ENCODE measurements at regions not wholly inside any gene's neighbourhood (a gene's known extent, or its start where the extent isn't known, plus 50 kb on each side); places are given as distances from the start of the nearest gene placed in this dataset.
"Not testable (repeated sequence)": the region's sequence is repeated elsewhere in the genome, so short reads cannot be mapped to it uniquely, and the experiment has no call there.

DNA sequence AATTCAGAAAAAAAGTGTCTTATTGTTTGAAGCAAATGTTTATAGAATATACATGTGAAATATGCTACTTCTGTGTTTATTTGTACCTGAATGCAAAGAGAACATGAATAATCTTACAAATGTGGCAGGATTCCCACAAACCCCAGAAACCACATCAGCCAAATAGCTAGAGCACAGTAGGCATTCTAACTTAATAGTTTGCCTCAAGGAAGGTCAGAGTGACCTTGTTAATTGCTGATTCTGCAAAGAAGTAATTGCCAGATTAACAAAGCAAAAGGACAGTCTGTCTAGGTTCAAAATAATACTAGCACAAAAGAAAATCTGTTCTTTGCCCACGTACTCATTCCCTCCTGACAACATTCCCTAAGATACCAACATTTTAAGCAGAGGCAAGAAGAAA is 604.0 kb downstream of the PYDC2 start:
- H3K4me3 ChIP-seq (ENCODE audit: low read length in 2 of 2) = no peak overlapping the region
- H3K9ac ChIP-seq (ENCODE audit: low read depth, low read length, poor library complexity) = no peak overlapping the region
- no peaks in the 10 kb centered on the region for H3K79me1 ChIP-seq (ENCODE audit: low read depth, low read length)
- no peak overlapping the region for H3K23ac ChIP-seq (ENCODE audit: low read depth, low read length, poor library complexity)
- no peak overlapping the region for H2AFZ ChIP-seq (ENCODE audit: low read length)
- H3K27me3 ChIP-seq (ENCODE audit: control insufficient read depth in 3 of 3, insufficient read depth in 3 of 3, low read depth in 1 of 3, low read length in 3 of 3) = no peaks in the 10 kb centered on the region
- H2BK12ac ChIP-seq (ENCODE audit: low read length) = no peak overlapping the region
- H2BK15ac ChIP-seq (ENCODE audit: low read length) = no peak overlapping the region
- no peak for DNase-seq (ENCODE audit: low spot score)
- H2AK5ac ChIP-seq (ENCODE audit: low read depth, low read length) = no peak overlapping the region
- H3K36me3 ChIP-seq (replicated peaks in 1 of 2; ENCODE audit: control insufficient read depth in 2 of 2, insufficient read depth in 2 of 2, low read length in 2 of 2) = no peaks in the 10 kb centered on the region
- no peak overlapping the region for H3K27ac ChIP-seq (replicated peaks; ENCODE audit: low read length)
- no peak overlapping the region for H3K4me2 ChIP-seq (ENCODE audit: insufficient read depth, low read length, poor library complexity, severe bottlenecking)
- H3K4ac ChIP-seq (ENCODE audit: low read length) = no peak overlapping the region
- H2BK5ac ChIP-seq (ENCODE audit: low read length) = no peak overlapping the region
- H3K9me3 ChIP-seq (replicated peaks in 1 of 2; ENCODE audit: control insufficient read depth in 2 of 2, insufficient read depth in 1 of 2, low read depth in 1 of 2, low read length in 2 of 2) = no peaks in the 10 kb centered on the region
- no peak overlapping the region for H2BK120ac ChIP-seq (ENCODE audit: low read depth, low read length)
- H4K91ac ChIP-seq (ENCODE audit: low read depth, low read length, poor library complexity) = no peak overlapping the region
- WGBS, 2 donors (ENCODE audit: extremely low coverage in 2 of 2, insufficient read length in 2 of 2, insufficient replicate concordance in 1 of 2) = no CpG with 5 or more reads among the region's 1 CpG
- H3K4me1 ChIP-seq (ENCODE audit: control insufficient read depth in 2 of 2, insufficient read depth in 1 of 2, low read depth in 1 of 2, low read length in 2 of 2) = peaks cover 1 to 6% of the 10 kb centered on the region in 2 donors
- H4K8ac ChIP-seq (ENCODE audit: low read depth, low read length) = no peak overlapping the region
- no peak overlapping the region for H3K14ac ChIP-seq (ENCODE audit: low read length)
- no peak overlapping the region for H3K18ac ChIP-seq (ENCODE audit: low read length)

- not testable (repeated sequence) for H3K27ac ChIP-seq (replicated peaks; ENCODE audit: low read length); H3K9ac ChIP-seq (ENCODE audit: low read depth, low read length, poor library complexity); H2BK12ac ChIP-seq (ENCODE audit: low read length); H2BK120ac ChIP-seq (ENCODE audit: low read depth, low read length); H3K14ac ChIP-seq (ENCODE audit: low read length); H3K27me3 ChIP-seq (ENCODE audit: control insufficient read depth in 3 of 3, insufficient read depth in 3 of 3, low read depth in 1 of 3, low read length in 3 of 3); H3K9me3 ChIP-seq (replicated peaks in 1 of 2; ENCODE audit: control insufficient read depth in 2 of 2, insufficient read depth in 1 of 2, low read depth in 1 of 2, low read length in 2 of 2); H2BK5ac ChIP-seq (ENCODE audit: low read length); DNase-seq (ENCODE audit: low spot score); H3K79me1 ChIP-seq (ENCODE audit: low read depth, low read length); H3K4ac ChIP-seq (ENCODE audit: low read length); H3K4me3 ChIP-seq (ENCODE audit: low read length in 2 of 2); H3K23ac ChIP-seq (ENCODE audit: low read depth, low read length, poor library complexity); H4K8ac ChIP-seq (ENCODE audit: low read depth, low read length); H4K91ac ChIP-seq (ENCODE audit: low read depth, low read length, poor library complexity); H2AK5ac ChIP-seq (ENCODE audit: low read depth, low read length); H3K4me1 ChIP-seq (ENCODE audit: control insufficient read depth in 2 of 2, insufficient read depth in 1 of 2, low read depth in 1 of 2, low read length in 2 of 2); H3K4me2 ChIP-seq (ENCODE audit: insufficient read depth, low read length, poor library complexity, severe bottlenecking); H2BK15ac ChIP-seq (ENCODE audit: low read length); H3K36me3 ChIP-seq (replicated peaks in 1 of 2; ENCODE audit: control insufficient read depth in 2 of 2, insufficient read depth in 2 of 2, low read length in 2 of 2); H3K18ac ChIP-seq (ENCODE audit: low read length); H2AFZ ChIP-seq (ENCODE audit: low read length)
- WGBS, 2 donors (ENCODE audit: extremely low coverage in 2 of 2, insufficient read length in 2 of 2, insufficient replicate concordance in 1 of 2) = no CpG with 5 or more reads among the region's 14 CpGs
Measured at GRCh38 chr3:192066253-192066652, 605.3 kb downstream of the PYDC2 start.

- Histone ChIP-seq H2BK5ac (ENCODE audit: low read length) (no peak overlapping the region), H3K4me1 (ENCODE audit: control insufficient read depth in 2 of 2, insufficient read depth in 1 of 2, low read depth in 1 of 2, low read length in 2 of 2) (peaks cover 0 to 1% of the 10 kb centered on the region in 2 donors), H3K18ac (ENCODE audit: low read length) (no peak overlapping the region), H3K14ac (ENCODE audit: low read length) (no peak overlapping the region), H2BK12ac (ENCODE audit: low read length) (no peak overlapping the region), H3K9me3 (replicated peaks in 1 of 2; ENCODE audit: control insufficient read depth in 2 of 2, insufficient read depth in 1 of 2, low read depth in 1 of 2, low read length in 2 of 2) (no peaks in the 10 kb centered on the region), H3K27me3 (ENCODE audit: control insufficient read depth in 3 of 3, insufficient read depth in 3 of 3, low read depth in 1 of 3, low read length in 3 of 3) (no peaks in the 10 kb centered on the region), H3K79me1 (ENCODE audit: low read depth, low read length) (no peaks in the 10 kb centered on the region), H3K4me2 (ENCODE audit: insufficient read depth, low read length, poor library complexity, severe bottlenecking) (no peak overlapping the region), H3K23ac (ENCODE audit: low read depth, low read length, poor library complexity) (no peak overlapping the region), H4K8ac (ENCODE audit: low read depth, low read length) (no peak overlapping the region), H4K91ac (ENCODE audit: low read depth, low read length, poor library complexity) (no peak overlapping the region), H3K36me3 (replicated peaks in 1 of 2; ENCODE audit: control insufficient read depth in 2 of 2, insufficient read depth in 2 of 2, low read length in 2 of 2) (no peaks in the 10 kb centered on the region), H3K9ac (ENCODE audit: low read depth, low read length, poor library complexity) (no peak overlapping the region), H2AFZ (ENCODE audit: low read length) (no peak overlapping the region), H2BK120ac (ENCODE audit: low read depth, low read length) (no peak overlapping the region), H2AK5ac (ENCODE audit: low read depth, low read length) (no peak overlapping the region), H3K4ac (ENCODE audit: low read length) (no peak overlapping the region), H3K4me3 (ENCODE audit: low read length in 2 of 2) (no peak overlapping the region), H3K27ac (replicated peaks; ENCODE audit: low read length) (no peak overlapping the region), H2BK15ac (ENCODE audit: low read length) (no peak overlapping the region)
- no peak for DNase-seq (ENCODE audit: low spot score)
- no CpG with 5 or more reads among the region's 3 CpGs for WGBS, 2 donors (ENCODE audit: extremely low coverage in 2 of 2, insufficient read length in 2 of 2, insufficient replicate concordance in 1 of 2)
Measured at GRCh38 chr3:192068464-192069254, 607.7 kb downstream of the PYDC2 start.

- Histone ChIP-seq H3K9me3 (replicated peaks in 1 of 2; ENCODE audit: control insufficient read depth in 2 of 2, insufficient read depth in 1 of 2, low read depth in 1 of 2, low read length in 2 of 2) (no peaks in the 10 kb centered on the region), H3K18ac (ENCODE audit: low read length) (no peak overlapping the region), H3K4me3 (ENCODE audit: low read length in 2 of 2) (no peak overlapping the region), H3K27me3 (ENCODE audit: control insufficient read depth in 3 of 3, insufficient read depth in 3 of 3, low read depth in 1 of 3, low read length in 3 of 3) (no peaks in the 10 kb centered on the region), H3K36me3 (replicated peaks in 1 of 2; ENCODE audit: control insufficient read depth in 2 of 2, insufficient read depth in 2 of 2, low read length in 2 of 2) (no peaks in the 10 kb centered on the region), H4K8ac (ENCODE audit: low read depth, low read length) (no peak overlapping the region), H4K91ac (ENCODE audit: low read depth, low read length, poor library complexity) (no peak overlapping the region), H3K23ac (ENCODE audit: low read depth, low read length, poor library complexity) (no peak overlapping the region), H3K4ac (ENCODE audit: low read length) (no peak overlapping the region), H3K4me1 (ENCODE audit: control insufficient read depth in 2 of 2, insufficient read depth in 1 of 2, low read depth in 1 of 2, low read length in 2 of 2) (peaks cover 2 to 27% of the 10 kb centered on the region in 2 donors), H3K9ac (ENCODE audit: low read depth, low read length, poor library complexity) (no peak overlapping the region), H2BK15ac (ENCODE audit: low read length) (no peak overlapping the region), H3K79me1 (ENCODE audit: low read depth, low read length) (no peaks in the 10 kb centered on the region), H3K27ac (replicated peaks; ENCODE audit: low read length) (no peak overlapping the region), H2AFZ (ENCODE audit: low read length) (no peak overlapping the region), H2BK5ac (ENCODE audit: low read length) (no peak overlapping the region), H2BK12ac (ENCODE audit: low read length) (no peak overlapping the region), H3K4me2 (ENCODE audit: insufficient read depth, low read length, poor library complexity, severe bottlenecking) (no peak overlapping the region), H2BK120ac (ENCODE audit: low read depth, low read length) (no peak overlapping the region), H2AK5ac (ENCODE audit: low read depth, low read length) (no peak overlapping the region), H3K14ac (ENCODE audit: low read length) (no peak overlapping the region)
- DNase-seq (ENCODE audit: low spot score) = no peak
- no CpG with 5 or more reads among the region's 5 CpGs for WGBS, 2 donors (ENCODE audit: extremely low coverage in 2 of 2, insufficient read length in 2 of 2, insufficient replicate concordance in 1 of 2)
Measured at GRCh38 chr3:192077795-192078497, 617.0 kb downstream of the PYDC2 start.

All from neuronal stem cell (in vitro differentiated cells).